GM18507 (cell line): ENCODE measurements at regions not wholly inside any gene's neighbourhood (a gene's known extent, or its start where the extent isn't known, plus 50 kb on each side); places are given as distances from the start of the nearest gene placed in this dataset.

Experiments used
- DNase-seq: peaks from one replicate; pipeline ENCODE4 v3.0.0; 2011; ENCODE audit warnings: low read depth; ENCODE audit not compliant: insufficient read length; ENCODE audit errors: extremely low spot score
- FAIRE-seq: peaks from 2 replicates; lab custom pipeline; 2011; peaks lifted over from hg19 to GRCh38; lab: Jason Lieb, UNC

DNA sequence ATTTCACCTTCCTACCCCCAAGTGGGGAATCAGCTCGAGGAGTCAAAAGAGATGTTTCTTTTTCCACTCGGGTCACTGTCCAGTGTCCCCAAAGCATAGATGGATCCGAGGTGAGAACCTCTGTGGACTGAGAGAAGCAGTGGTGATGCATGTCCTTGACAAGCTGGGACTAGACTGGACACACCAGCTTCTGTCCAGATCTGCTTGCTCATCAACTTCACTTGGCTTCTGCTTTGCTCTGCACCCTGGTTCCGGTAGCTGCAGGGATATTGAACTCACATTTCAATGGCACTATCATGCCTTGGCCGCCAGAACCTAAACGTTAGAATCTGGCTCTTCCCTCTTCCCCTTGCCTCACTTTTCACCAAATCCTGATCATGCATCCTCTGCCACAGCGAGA lies 50.3 kb upstream of the CXCL12 start:
- FAIRE-seq (no peak), DNase-seq (no peak)

GRCh38 chr10:44436240-44436639 lies 51.3 kb upstream of the CXCL12 start:
- no peak for DNase-seq
- FAIRE-seq: no peak

- DNase-seq (no peak), FAIRE-seq (no peak)
Measured at GRCh38 chr10:44437840-44438511, 53.1 kb upstream of the CXCL12 start.

DNA sequence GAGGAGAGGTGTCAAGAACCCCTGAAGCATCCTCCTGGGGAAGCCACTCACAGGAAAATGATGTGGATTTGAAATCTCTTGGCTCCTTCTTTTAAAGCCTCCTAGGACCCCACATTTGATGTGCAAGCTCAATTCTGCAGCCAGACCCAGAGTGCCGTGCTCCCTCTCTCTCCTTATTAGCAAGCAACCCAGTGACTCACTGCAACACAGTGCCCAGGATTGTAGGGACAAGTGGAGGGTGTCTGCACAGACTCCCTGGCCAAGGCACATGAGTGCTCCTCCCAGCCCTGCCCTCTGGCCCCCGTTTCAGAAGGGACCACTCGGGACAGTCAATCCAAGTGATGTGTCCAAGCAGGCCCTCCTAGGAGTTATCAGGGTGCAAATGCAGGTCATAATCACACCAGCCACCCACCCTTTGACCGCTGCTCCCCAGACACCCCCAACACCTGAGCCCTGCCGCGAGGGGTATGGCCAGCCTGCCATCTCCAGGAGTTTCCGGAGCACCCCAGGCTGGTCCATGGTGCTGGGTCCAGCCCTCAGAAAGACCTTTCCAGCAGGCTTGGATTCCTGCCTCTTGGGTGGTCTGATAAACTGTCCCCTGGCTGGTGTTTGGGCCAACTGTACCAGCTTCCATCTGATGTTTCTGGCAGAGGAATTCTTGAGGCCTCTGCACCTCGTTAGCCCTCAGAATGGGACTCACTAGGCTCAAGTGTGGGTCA lies 54.5 kb upstream of the CXCL12 start:
- DNase-seq: no peak
- no peak for FAIRE-seq

- DNase-seq (no peak), FAIRE-seq (no peak)
Measured at GRCh38 chr10:44439958-44440244, 55.0 kb upstream of the CXCL12 start.

GRCh38 chr10:44457259-44457658 lies 72.4 kb upstream of the CXCL12 start:
- FAIRE-seq: no peak
- DNase-seq: no peak

- DNase-seq: no peak
- FAIRE-seq: no peak
Measured at GRCh38 chr10:44458671-44459413, 73.9 kb upstream of the CXCL12 start.

DNA sequence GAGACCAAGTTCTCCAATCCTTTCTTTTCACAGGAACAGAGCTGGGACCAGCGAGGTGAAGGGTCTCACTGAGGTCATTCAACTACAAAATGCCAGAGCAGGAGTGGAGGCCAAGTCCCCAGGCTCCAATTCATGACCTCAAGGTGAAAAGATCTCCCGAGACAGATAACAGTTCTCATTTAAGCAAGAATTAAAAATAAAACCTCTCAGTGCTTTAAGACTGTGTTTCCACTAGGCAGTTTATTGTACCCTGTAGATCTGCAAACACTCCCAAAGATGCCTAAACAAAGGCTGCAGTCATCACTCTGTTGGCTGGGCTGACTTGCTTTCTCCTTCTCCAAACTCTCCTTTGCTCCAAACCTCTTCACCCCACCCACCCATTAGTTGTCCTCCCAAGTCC lies 74.8 kb upstream of the CXCL12 start:
- DNase-seq: no peak
- no peak for FAIRE-seq

DNA sequence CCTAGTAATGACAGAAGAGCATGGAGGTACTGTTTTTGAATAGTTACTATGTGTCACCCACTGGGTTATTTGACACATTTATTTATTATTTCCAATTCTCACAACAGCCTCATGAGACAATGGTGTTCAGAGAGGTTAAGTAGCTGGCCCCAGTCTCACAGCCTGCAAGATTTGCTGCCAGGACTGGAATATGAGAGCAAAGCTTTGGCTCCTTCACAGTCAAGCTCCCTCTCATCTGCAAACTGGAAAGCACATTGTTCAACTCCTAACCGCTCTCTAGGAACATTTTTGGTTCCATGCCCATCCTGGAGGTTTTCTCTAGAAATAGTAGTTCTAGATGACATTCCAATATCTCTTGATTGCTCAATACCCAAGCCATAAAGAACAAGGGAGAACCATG lies 75.5 kb upstream of the CXCL12 start:
- FAIRE-seq (no peak), DNase-seq (no peak)

- no peak for DNase-seq
Measured at GRCh38 chr10:44462338-44462914, 77.5 kb upstream of the CXCL12 start.

GRCh38 chr10:44463511-44464121 lies 78.7 kb upstream of the CXCL12 start:
- FAIRE-seq (no peak), DNase-seq (no peak)

More at GRCh38 chr10:44462338-44462914, 77.5 kb upstream of the CXCL12 start:
- no peak for FAIRE-seq

- DNase-seq (no peak), FAIRE-seq (no peak)
Measured at GRCh38 chr10:44464503-44464902, 79.6 kb upstream of the CXCL12 start.

GRCh38 chr10:44465401-44466115 lies 80.7 kb upstream of the CXCL12 start:
- no peak for FAIRE-seq
- DNase-seq: no peak

DNA sequence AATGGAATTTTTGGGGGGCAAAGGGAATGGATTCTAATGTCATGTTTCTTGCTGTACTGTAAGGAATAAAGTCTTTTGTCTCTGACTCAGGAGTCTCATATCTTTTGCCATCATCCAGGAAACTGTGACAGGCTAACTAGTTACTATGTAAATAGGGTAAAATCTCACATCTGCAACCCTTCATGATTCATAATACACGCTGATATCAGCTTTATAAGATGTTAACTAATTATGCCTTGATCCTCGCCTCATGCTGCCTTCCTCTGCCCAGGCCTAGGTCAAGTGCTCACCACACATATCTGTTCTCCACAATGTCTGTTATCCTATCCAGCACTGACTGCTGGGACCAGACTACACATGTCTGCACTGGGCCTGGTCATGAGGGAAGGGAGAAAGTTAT lies 81.3 kb upstream of the CXCL12 start:
- FAIRE-seq (no peak), DNase-seq (no peak)

DNA sequence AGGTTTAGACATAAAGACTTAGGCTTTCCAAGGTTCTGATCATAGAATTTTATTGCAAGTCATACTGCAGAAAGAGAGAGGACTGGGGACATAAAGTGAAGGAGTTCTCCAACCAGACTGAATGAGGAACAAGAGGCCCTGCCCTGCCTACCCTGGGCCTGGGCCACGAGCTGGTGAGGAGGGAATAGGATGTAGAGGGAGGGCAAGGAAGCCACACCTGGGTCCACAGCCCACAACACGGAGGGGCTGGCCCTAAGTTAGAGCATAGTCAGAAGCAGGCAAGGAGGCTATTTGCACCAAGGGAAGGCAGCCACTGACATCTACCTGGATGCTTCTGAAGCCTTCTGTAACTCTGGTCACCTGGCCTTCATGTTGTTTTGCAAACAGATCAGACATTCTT lies 82.2 kb upstream of the CXCL12 start:
- DNase-seq (no peak), FAIRE-seq (no peak)

DNA sequence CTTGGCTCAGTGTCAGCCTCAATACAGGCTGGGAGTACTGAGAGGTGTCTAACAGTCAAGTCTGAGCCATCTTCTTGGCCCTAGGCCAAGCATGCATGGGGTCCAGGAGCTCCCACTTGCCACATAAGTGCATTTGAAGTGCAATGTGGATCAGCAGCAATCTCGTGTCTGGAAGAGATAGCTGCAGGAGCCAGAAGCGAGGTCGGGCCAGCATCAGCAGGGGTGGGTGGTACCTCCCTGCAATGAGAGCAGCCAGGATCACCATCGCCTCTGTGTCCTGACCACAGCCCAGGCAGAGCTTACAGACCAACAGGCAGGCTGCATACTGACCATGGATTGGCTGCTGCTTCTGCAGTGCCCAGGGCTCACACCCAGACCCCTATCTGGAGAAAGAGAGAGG lies 83.0 kb upstream of the CXCL12 start:
- FAIRE-seq (no peak), DNase-seq (no peak)

- FAIRE-seq (no peak), DNase-seq (no peak)
Measured at GRCh38 chr10:44468525-44468924, 83.6 kb upstream of the CXCL12 start.

GRCh38 chr10:44468965-44469364 lies 84.1 kb upstream of the CXCL12 start:
- no peak for FAIRE-seq
- DNase-seq: no peak

GRCh38 chr10:44470784-44471183 lies 85.9 kb upstream of the CXCL12 start:
- DNase-seq (no peak), FAIRE-seq (no peak)

GRCh38 chr10:44471410-44471809 lies 86.5 kb upstream of the CXCL12 start:
- FAIRE-seq (no peak), DNase-seq (no peak)
